Uterus (tissue), 3 donors: ENCODE measurements at regions not wholly inside any gene's neighbourhood (a gene's known extent, or its start where the extent isn't known, plus 50 kb on each side); places are given as distances from the start of the nearest gene placed in this dataset.

Experiments used
- DNase-seq, 2 donors: peaks; one replicate each; pipeline ENCODE4 v3.0.0-alpha.2; 2019 to 2020
- H3K27ac ChIP-seq, 2 donors: fragments of 200-600 bp; sonication (generic); 1 replicate in 1 of 2; 2 replicates in 1 of 2; pipeline ENCODE4 v1.5.1; 2016 to 2018
- H3K27me3 ChIP-seq, 2 donors: fragments of 200-600 bp; sonication (generic); one replicate each; pipeline ENCODE4 v1.5.1; 2018 to 2019; ENCODE audit warnings: control low read depth in 1 of 2
- H3K36me3 ChIP-seq, 2 donors: fragments of 200-600 bp; sonication (generic); one replicate each; pipeline ENCODE4 v1.5.1; 2019; ENCODE audit warnings: control low read depth in 1 of 2
- H3K4me1 ChIP-seq, 2 donors: fragments of 200-600 bp; sonication (generic); one replicate each; pipeline ENCODE4 v1.5.1; 2018 to 2019; ENCODE audit warnings: control low read depth in 1 of 2
- H3K4me3 ChIP-seq, 2 donors: fragments of 200-600 bp; sonication (generic); 1 replicate in 1 of 2; 2 replicates in 1 of 2; pipeline ENCODE4 v1.5.1; 2018 to 2019; ENCODE audit warnings: mild to moderate bottlenecking in 1 of 2
- H3K9me3 ChIP-seq, 2 donors: fragments of 200-600 bp; sonication (generic); one replicate each; pipeline ENCODE4 v1.5.1; 2019; ENCODE audit warnings: control low read depth in 1 of 2
- CTCF ChIP-seq, 4 experiments: fragments of 200-600 bp in 2 of 4; fragments of 450-650 bp in 2 of 4; sonication (generic) in 2 of 4; IDR thresholded peaks; one replicate each; pipeline ENCODE4 v1.5.1; 2016 to 2019; ENCODE audit warnings: antibody characterized with exemption in 4 of 4, mild to moderate bottlenecking in 2 of 4, moderate library complexity in 1 of 4
- POLR2A ChIP-seq, 2 donors: fragments of 450-650 bp; IDR thresholded peaks; one replicate each; pipeline ENCODE4 v1.6.1; 2016; ENCODE audit warnings: antibody characterized with exemption in 2 of 2, mild to moderate bottlenecking in 1 of 2, moderate library complexity in 1 of 2
- intact Hi-C: fragments of 100-400 bp; cut with DNase I; formaldehyde crosslinking; loops from one replicate; pipeline ENCODE4 v1.15.1; 2023; ENCODE audit warnings: low total_unique reads
- donor health status: DM: yes; HTN: yes; CAD: no.

DNA sequence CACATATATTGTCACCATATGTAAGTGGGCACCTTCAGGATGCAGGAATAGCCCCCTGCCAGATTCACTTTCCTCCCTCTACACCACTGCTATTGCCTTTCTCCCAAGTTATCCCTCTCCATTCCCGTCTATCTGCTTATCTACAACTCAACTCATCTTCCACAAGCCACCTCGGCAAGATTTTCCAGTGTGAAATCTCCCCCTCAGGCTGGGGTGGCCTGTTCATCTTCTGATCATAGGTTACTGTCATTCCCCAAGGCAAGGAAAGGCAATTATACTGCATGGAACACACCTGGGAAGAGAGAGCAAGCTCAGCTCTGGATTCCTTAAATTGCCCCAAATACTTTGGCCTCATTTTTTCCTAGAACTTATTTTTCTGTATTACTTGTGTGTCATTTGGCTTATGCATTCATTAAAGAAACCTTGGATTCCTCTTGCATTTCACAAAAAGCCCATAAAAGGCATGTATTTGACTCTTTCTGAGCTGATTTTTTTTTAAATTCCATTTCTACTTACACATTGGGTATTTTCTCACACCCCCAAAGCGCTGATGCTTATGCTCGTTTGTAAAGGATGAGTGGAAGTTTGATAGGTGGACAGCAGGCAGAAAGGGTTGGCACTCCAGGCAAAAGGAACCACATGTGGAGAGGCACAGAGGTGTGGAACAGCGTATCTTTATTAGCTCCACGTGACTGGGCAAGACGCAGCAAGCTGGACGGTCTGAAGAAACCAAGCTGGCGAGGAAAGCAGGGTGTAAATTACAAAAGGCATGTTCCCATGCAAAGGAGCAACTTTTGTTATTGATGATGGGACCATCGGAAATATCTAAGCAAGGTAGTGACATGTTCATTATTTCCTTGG is 169.7 kb upstream of the RAB4A start:
- H3K27me3 ChIP-seq, result no peaks in the 10 kb centered on the region
- no peak overlapping the region for H3K4me3 ChIP-seq
- H3K9me3 ChIP-seq, result no peaks in the 10 kb centered on the region
- intact Hi-C loops, result no loop called here
- H3K36me3 ChIP-seq, result no peaks in the 10 kb centered on the region
- H3K4me1 ChIP-seq, result no peaks in the 10 kb centered on the region
- TF ChIP-seq CTCF (IDR thresholded peaks at IDR 0.05) (no peak), POLR2A (IDR thresholded peaks at IDR 0.05) (no peak)
- no peak overlapping the region for H3K27ac ChIP-seq
- no peak for DNase-seq

- Histone ChIP-seq H3K27me3 (no peaks in the 10 kb centered on the region), H3K4me3 (no peak overlapping the region), H3K27ac (no peak overlapping the region), H3K9me3 (no peaks in the 10 kb centered on the region), H3K36me3 (no peaks in the 10 kb centered on the region), H3K4me1 (no peaks in the 10 kb centered on the region)
- TF ChIP-seq CTCF (IDR thresholded peaks at IDR 0.05) (no peak), POLR2A (IDR thresholded peaks at IDR 0.05) (no peak)
- intact Hi-C loops, result no loop called here
- DNase-seq, result no peak
These were observed 168.0 kb upstream of the RAB4A start for GRCh38 chr1:229102741-229103391.

DNA sequence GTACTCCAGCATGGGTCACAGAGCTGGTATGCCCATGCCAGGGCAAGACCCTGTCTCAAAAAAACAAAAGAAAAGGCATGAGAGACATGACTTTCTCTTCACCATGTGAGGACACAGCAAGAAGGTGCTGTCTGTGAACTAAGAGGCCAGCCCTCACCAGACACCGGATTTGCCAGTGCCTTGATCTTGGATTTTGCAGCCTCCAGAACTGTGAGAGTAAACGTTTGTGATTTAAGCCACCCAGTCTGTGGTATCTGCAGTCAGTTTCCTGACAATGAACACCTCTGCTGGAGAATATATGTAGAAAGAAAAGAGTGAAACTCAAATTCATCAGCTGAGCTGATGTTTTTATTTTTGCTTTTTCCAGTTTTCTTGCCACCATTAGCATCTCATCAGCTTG is 166.3 kb upstream of the RAB4A start:
- Histone ChIP-seq H3K27ac (no peak overlapping the region), H3K27me3 (no peaks in the 10 kb centered on the region), H3K4me1 (no peaks in the 10 kb centered on the region), H3K36me3 (no peaks in the 10 kb centered on the region), H3K4me3 (no peak overlapping the region), H3K9me3 (no peaks in the 10 kb centered on the region)
- intact Hi-C loops, result no loop called here
- DNase-seq, result no peak
- TF ChIP-seq CTCF (IDR thresholded peaks at IDR 0.05), result no peak
- TF ChIP-seq POLR2A (IDR thresholded peaks at IDR 0.05), result no peak

- Histone ChIP-seq H3K9me3 (no peaks in the 10 kb centered on the region), H3K4me1 (no peaks in the 10 kb centered on the region), H3K27me3 (no peaks in the 10 kb centered on the region), H3K27ac (no peak overlapping the region), H3K36me3 (no peaks in the 10 kb centered on the region), H3K4me3 (no peak overlapping the region)
- TF ChIP-seq CTCF (IDR thresholded peaks at IDR 0.05) (no peak), POLR2A (IDR thresholded peaks at IDR 0.05) (no peak)
- no peak for DNase-seq
- intact Hi-C loops, result no loop called here
These were observed 165.8 kb upstream of the RAB4A start for GRCh38 chr1:229105109-229105508.

DNA sequence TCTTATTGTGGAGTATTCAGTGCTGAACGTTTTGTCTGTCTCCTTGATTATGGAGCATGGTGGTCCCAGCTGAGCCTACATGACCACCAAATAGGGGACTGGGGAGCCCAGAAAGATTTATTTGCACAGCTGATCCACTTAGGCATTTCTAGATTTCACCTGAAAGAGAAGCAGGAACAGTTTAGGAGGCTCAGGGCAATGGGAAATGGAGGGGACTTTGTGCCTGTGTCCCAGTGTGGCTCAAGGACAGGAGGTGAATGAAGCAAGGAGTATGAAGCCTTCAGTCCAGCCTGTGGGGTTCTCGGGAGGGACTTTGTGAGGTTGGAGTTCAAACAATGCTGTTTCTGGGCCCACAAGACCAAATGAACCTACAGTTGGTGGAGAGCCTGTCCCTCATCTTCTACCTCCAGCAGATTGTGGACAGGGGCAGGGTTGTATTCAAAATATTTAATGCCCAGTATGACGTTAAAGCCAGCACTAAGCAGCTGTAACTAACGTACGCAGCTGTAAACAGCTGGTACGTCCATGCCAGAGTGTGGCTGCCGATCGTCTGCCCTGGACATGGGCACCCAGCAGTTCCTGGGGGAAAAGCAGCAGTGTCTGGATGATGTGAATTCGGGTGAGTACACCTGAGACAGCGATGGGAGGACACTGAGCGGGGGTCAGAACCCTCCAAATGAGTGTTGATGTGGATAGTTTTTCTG is 164.9 kb upstream of the RAB4A start:
- intact Hi-C loops, result no loop called here
- H3K9me3 ChIP-seq, result no peaks in the 10 kb centered on the region
- H3K27me3 ChIP-seq, result no peaks in the 10 kb centered on the region
- DNase-seq, result no peak
- no peak for TF ChIP-seq POLR2A (IDR thresholded peaks at IDR 0.05)
- TF ChIP-seq CTCF (IDR thresholded peaks at IDR 0.05), result no peak
- H3K27ac ChIP-seq, result no peak overlapping the region
- H3K4me3 ChIP-seq, result no peak overlapping the region
- H3K36me3 ChIP-seq, result no peaks in the 10 kb centered on the region
- H3K4me1 ChIP-seq, result no peaks in the 10 kb centered on the region
